GM12875 (cell line): ENCODE measurements at regions not wholly inside any gene's neighbourhood (a gene's known extent, or its start where the extent isn't known, plus 50 kb on each side); places are given as distances from the start of the nearest gene placed in this dataset.

Experiments
- H3K4me3 ChIP-seq: one replicate; pipeline ENCODE4 v1.5.1; 2011; ENCODE audit warnings: low read depth, low read length, control low read depth
- TF ChIP-seq, protein P1 (sequence below): IDR thresholded peaks from 2 replicates; pipeline ENCODE4 v1.5.1; 2011; ENCODE audit warnings: low read depth, mild to moderate bottlenecking, control low read depth, inconsistent platforms, low read length, moderate library complexity, borderline replicate concordance; ENCODE audit not compliant: insufficient read depth

DNA sequence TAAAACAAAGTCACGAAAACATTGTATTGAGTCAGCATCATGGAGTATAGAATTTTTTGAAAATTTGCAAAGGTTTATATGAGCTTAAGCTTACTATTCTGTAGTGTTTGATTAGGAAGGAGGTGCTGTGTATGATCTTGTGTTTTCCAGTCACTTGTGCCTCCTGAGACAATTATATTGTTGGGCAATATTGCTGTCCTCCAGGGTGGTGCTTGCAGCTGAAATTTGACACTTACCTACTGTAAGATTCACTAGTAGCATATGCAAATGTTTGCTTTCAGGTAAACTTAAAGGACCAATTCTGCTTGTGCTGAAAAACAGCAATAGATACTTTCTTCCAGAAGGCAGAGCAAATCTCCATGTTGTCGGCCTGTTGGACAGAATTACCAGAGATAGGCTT, 268.0 kb downstream of the TGFB2 start:
- TF ChIP-seq, protein P1, sequence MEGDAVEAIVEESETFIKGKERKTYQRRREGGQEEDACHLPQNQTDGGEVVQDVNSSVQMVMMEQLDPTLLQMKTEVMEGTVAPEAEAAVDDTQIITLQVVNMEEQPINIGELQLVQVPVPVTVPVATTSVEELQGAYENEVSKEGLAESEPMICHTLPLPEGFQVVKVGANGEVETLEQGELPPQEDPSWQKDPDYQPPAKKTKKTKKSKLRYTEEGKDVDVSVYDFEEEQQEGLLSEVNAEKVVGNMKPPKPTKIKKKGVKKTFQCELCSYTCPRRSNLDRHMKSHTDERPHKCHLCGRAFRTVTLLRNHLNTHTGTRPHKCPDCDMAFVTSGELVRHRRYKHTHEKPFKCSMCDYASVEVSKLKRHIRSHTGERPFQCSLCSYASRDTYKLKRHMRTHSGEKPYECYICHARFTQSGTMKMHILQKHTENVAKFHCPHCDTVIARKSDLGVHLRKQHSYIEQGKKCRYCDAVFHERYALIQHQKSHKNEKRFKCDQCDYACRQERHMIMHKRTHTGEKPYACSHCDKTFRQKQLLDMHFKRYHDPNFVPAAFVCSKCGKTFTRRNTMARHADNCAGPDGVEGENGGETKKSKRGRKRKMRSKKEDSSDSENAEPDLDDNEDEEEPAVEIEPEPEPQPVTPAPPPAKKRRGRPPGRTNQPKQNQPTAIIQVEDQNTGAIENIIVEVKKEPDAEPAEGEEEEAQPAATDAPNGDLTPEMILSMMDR, result no peak
- no peak overlapping the region for H3K4me3 ChIP-seq

DNA sequence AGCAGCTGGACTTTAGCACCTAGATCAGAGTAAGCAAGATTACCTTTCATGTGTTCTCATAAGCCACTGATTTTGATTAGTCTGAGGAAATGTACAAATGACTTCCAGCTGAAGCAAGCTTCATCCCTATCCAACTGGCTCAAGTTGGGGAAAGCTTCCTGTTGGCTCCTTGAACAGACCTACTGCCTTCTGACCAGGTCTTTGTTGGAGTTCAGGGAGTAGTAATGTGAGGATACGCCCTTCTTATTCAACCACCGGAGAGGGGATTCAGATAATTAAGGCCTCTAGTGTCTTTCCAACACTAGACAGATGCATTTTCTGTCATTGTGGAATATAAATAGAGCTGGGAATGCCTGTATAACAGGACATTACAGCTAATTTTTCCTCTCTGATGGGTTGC, 268.9 kb downstream of the TGFB2 start:
- TF ChIP-seq, protein P1, result no peak

GRCh38 chr1:218616681-218617080, 271.5 kb downstream of the TGFB2 start:
- no peak overlapping the region for H3K4me3 ChIP-seq

More for the DNA sequence above, 268.9 kb downstream of the TGFB2 start:
- no peak overlapping the region for H3K4me3 ChIP-seq

GRCh38 chr1:218617986-218618385, 272.9 kb downstream of the TGFB2 start:
- TF ChIP-seq, protein P1, result no peak
- no peak overlapping the region for H3K4me3 ChIP-seq

More at GRCh38 chr1:218616681-218617080, 271.5 kb downstream of the TGFB2 start:
- TF ChIP-seq, protein P1, result no peak

DNA sequence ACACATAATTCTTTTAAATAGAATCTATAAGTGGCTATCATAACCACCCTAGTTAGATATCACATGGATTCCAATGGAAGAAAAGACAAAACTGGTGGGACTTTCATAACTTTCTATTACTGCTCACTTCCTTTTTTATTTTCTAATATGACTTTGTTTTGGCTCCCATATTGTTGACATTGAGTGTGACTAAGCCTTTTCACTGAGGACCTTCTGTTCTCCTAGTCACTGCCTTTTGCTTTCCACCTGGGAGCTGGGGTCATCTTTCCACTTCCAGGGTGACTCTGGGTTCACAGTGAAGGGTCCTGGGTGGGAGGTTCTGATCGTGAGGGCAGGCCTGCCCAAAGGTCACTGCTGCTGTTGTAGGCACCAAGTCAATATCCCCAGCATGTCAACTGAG, 275.8 kb downstream of the TGFB2 start:
- TF ChIP-seq, protein P1, result no peak
- H3K4me3 ChIP-seq, result no peak overlapping the region

DNA sequence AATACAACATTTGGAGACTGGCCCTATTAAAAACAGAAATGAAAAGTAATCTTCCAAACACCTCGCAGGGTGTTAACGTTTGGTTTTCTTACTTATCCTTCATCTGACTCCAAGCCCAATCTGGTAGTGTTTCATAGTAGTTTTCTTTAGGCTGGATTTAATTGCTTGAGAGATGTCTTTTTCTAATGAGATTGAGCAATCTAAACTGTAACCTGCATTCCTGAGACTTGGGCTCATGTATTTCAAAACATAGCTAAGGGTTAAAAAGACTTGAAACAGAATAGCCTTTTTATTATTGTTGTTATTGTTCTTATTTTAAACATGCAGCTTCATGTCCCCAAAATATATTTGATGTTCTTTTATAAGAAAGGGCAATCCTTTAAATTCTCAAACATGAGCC, 278.9 kb downstream of the TGFB2 start:
- TF ChIP-seq, protein P1, result no peak
- no peak overlapping the region for H3K4me3 ChIP-seq

- TF ChIP-seq, protein P1, result no peak
These were observed 280.3 kb downstream of the TGFB2 start for GRCh38 chr1:218625393-218625792.

More at GRCh38 chr1:218625393-218625792, 280.3 kb downstream of the TGFB2 start:
- H3K4me3 ChIP-seq, result no peak overlapping the region
